ENCODE measurements at regions not wholly inside any gene's neighbourhood (a gene's known extent, or its start where the extent isn't known, plus 50 kb on each side); places are given as distances from the start of the nearest gene placed in this dataset.

- WGBS, 2 donors = 86 to 95% methylated on average over 9 to 10 of the region's 13 CpGs
- Histone ChIP-seq H3K27ac (no peak overlapping the region), H3K9me3 (no peaks in the 10 kb centered on the region), H3K4me1 (peaks cover 24 to 30% of the 10 kb centered on the region in 2 donors), H3K27me3 (no peaks in the 10 kb centered on the region), H3K4me3 (replicated peaks in 1 of 3) (no peak overlapping the region), H3K36me3 (no peaks in the 10 kb centered on the region)
- TF ChIP-seq CTCF (IDR thresholded peaks at IDR 0.05) = no peak
- no peak for TF ChIP-seq POLR2A (IDR thresholded peaks at IDR 0.05)
- DNase-seq = no peak
- intact Hi-C loops (cut with DNase I) = no loop called here
Measured at GRCh38 chr2:8565399-8566154, 116.3 kb upstream of the ID2 start.

GRCh38 chr2:8566155-8566670 is 115.6 kb upstream of the ID2 start:
- H3K36me3 ChIP-seq = no peaks in the 10 kb centered on the region
- TF ChIP-seq CTCF (IDR thresholded peaks at IDR 0.05) (no peak), POLR2A (IDR thresholded peaks at IDR 0.05) (no peak)
- WGBS, 2 donors = 93 to 96% methylated on average over 4 of the region's 4 CpGs
- peaks cover 31 to 32% of the 10 kb centered on the region in 2 donors for H3K4me1 ChIP-seq
- peak overlapping the region in 2 of 3 donors; percentile 82 to 84 for H3K27ac ChIP-seq
- no peaks in the 10 kb centered on the region for H3K9me3 ChIP-seq
- no peak overlapping the region for H3K4me3 ChIP-seq (replicated peaks in 1 of 3)
- intact Hi-C loops (cut with DNase I) = no loop called here
- H3K27me3 ChIP-seq = no peaks in the 10 kb centered on the region
- no peak for DNase-seq

- no peaks in the 10 kb centered on the region for H3K27me3 ChIP-seq
- peaks cover 37 to 38% of the 10 kb centered on the region in 2 donors for H3K4me1 ChIP-seq
- intact Hi-C loops (cut with DNase I) = no loop called here
- TF ChIP-seq CTCF (IDR thresholded peaks at IDR 0.05) = no peak
- TF ChIP-seq POLR2A (IDR thresholded peaks at IDR 0.05) = peak in 1 of 2 donors; percentile 67
- H3K36me3 ChIP-seq = no peaks in the 10 kb centered on the region
- 61 to 69% methylated on average over 15 of the region's 15 CpGs for WGBS, 2 donors
- peak; percentile 91 for DNase-seq
- no peak overlapping the region for H3K4me3 ChIP-seq (replicated peaks in 1 of 3)
- peak overlapping the region; percentile 82 to 89 (median 84) for H3K27ac ChIP-seq
- no peaks in the 10 kb centered on the region for H3K9me3 ChIP-seq
Measured at GRCh38 chr2:8566774-8567468, 114.9 kb upstream of the ID2 start.

- H3K4me1 ChIP-seq = peaks cover 37 to 38% of the 10 kb centered on the region in 2 donors
- intact Hi-C loops (cut with DNase I) = no loop called here
- H3K9me3 ChIP-seq = no peaks in the 10 kb centered on the region
- H3K27me3 ChIP-seq = no peaks in the 10 kb centered on the region
- H3K27ac ChIP-seq = peak overlapping the region; percentile 82 to 89 (median 84)
- 76 to 85% methylated on average over 15 of the region's 15 CpGs for WGBS, 2 donors
- H3K4me3 ChIP-seq (replicated peaks in 1 of 3) = no peak overlapping the region
- H3K36me3 ChIP-seq = no peaks in the 10 kb centered on the region
- no peak for TF ChIP-seq POLR2A (IDR thresholded peaks at IDR 0.05)
- TF ChIP-seq CTCF (IDR thresholded peaks at IDR 0.05) = no peak
- DNase-seq = no peak
Measured at GRCh38 chr2:8567469-8568260, 114.2 kb upstream of the ID2 start.
